ENCODE measurements at regions not wholly inside any gene's neighbourhood (a gene's known extent, or its start where the extent isn't known, plus 50 kb on each side); places are given as distances from the start of the nearest gene placed in this dataset.

GRCh38 chr1:57638239-57638638 lies 214.4 kb upstream of the DAB1 start:
- no peaks in the 10 kb centered on the region for H3K4me1 ChIP-seq
- H3K27me3 ChIP-seq (replicated peaks in 1 of 7): no peaks in the 10 kb centered on the region
- H3K27ac ChIP-seq: no peak overlapping the region
- no peak for DNase-seq
- TF ChIP-seq POLR2AphosphoS5 (IDR thresholded peaks at IDR 0.05) (no peak), CTCF (IDR thresholded peaks at IDR 0.05 in 8 of 11, conservative IDR thresholded peaks at IDR 0.05 in 3 of 11) (no peak), POLR2A (IDR thresholded peaks at IDR 0.05) (no peak)
- intact Hi-C loops (cut with DNase I; ENCODE audit: low total_unique reads): no loop called here
- H3K4me3 ChIP-seq: no peak overlapping the region
- 51 to 83% (median 71%) methylated on average over 1 of the region's 1 CpG for WGBS, 5 donors
- no peaks in the 10 kb centered on the region for H3K36me3 ChIP-seq
- H3K9me3 ChIP-seq: no peaks in the 10 kb centered on the region

DNA sequence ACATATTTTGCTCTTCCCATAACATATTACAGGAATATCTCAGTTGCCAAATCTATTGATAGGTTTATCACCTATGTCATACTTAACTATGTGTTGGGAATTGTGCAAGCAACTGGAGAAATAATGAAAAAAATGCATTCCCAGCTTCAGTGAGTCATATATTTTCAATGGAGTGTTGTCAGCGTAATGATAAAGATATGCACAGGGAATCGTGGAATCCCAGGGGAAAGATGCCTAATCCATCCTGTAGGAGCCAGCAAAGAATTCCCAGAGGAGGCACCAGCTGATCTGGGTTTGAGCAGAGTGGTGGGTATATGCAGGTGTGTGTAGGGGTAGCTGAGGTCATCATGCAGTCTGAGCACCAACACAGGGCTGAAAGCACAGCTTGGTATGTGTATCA lies 213.3 kb upstream of the DAB1 start:
- H3K4me3 ChIP-seq: no peak overlapping the region
- no peaks in the 10 kb centered on the region for H3K9me3 ChIP-seq
- H3K27ac ChIP-seq: no peak overlapping the region
- no peak for DNase-seq
- TF ChIP-seq POLR2A (IDR thresholded peaks at IDR 0.05) (no peak), POLR2AphosphoS5 (IDR thresholded peaks at IDR 0.05) (no peak), CTCF (IDR thresholded peaks at IDR 0.05 in 8 of 11, conservative IDR thresholded peaks at IDR 0.05 in 3 of 11) (no peak)
- H3K27me3 ChIP-seq (replicated peaks in 1 of 7): no peaks in the 10 kb centered on the region
- H3K4me1 ChIP-seq: no peaks in the 10 kb centered on the region
- WGBS, 5 donors: 31 to 86% (median 82%) methylated on average over 2 of the region's 2 CpGs
- intact Hi-C loops (cut with DNase I; ENCODE audit: low total_unique reads): no loop called here
- no peaks in the 10 kb centered on the region for H3K36me3 ChIP-seq

GRCh38 chr1:57633881-57634280 lies 210.0 kb upstream of the DAB1 start:
- H3K27me3 ChIP-seq (replicated peaks in 1 of 7): no peaks in the 10 kb centered on the region
- intact Hi-C loops (cut with DNase I; ENCODE audit: low total_unique reads): no loop called here
- DNase-seq: no peak
- no peaks in the 10 kb centered on the region for H3K36me3 ChIP-seq
- no peak for TF ChIP-seq POLR2AphosphoS5 (IDR thresholded peaks at IDR 0.05)
- no peak for TF ChIP-seq POLR2A (IDR thresholded peaks at IDR 0.05)
- TF ChIP-seq CTCF (IDR thresholded peaks at IDR 0.05 in 8 of 11, conservative IDR thresholded peaks at IDR 0.05 in 3 of 11): no peak
- H3K27ac ChIP-seq: no peak overlapping the region
- H3K9me3 ChIP-seq: no peaks in the 10 kb centered on the region
- H3K4me1 ChIP-seq: no peaks in the 10 kb centered on the region
- 79 to 91% (median 83%) methylated on average over 3 of the region's 3 CpGs for WGBS, 5 donors
- no peak overlapping the region for H3K4me3 ChIP-seq

GRCh38 chr1:57633056-57633455 lies 209.2 kb upstream of the DAB1 start:
- Histone ChIP-seq H3K4me1 (no peaks in the 10 kb centered on the region), H3K4me3 (no peak overlapping the region), H3K27ac (no peak overlapping the region), H3K27me3 (replicated peaks in 1 of 7) (no peaks in the 10 kb centered on the region), H3K9me3 (no peaks in the 10 kb centered on the region), H3K36me3 (no peaks in the 10 kb centered on the region)
- intact Hi-C loops (cut with DNase I; ENCODE audit: low total_unique reads): no loop called here
- WGBS, 5 donors: 37 to 70% (median 53%) methylated on average over 4 of the region's 4 CpGs
- TF ChIP-seq CTCF (IDR thresholded peaks at IDR 0.05 in 8 of 11, conservative IDR thresholded peaks at IDR 0.05 in 3 of 11): no peak
- TF ChIP-seq POLR2A (IDR thresholded peaks at IDR 0.05): no peak
- TF ChIP-seq POLR2AphosphoS5 (IDR thresholded peaks at IDR 0.05): no peak
- no peak for DNase-seq

Measured in spleen (tissue), 11 donors.